OCI-LY1 (cell line): ENCODE measurements at regions not wholly inside any gene's neighbourhood (a gene's known extent, or its start where the extent isn't known, plus 50 kb on each side); places are given as distances from the start of the nearest gene placed in this dataset.

Experiments used
- CTCF ChIP-seq: fragments of 200-600 bp; sonication (generic), shearing (Covaris generic); IDR thresholded peaks from 2 replicates; pipeline ENCODE4 v1.5.1; 2017; ENCODE audit warnings: mild to moderate bottlenecking, antibody characterized with exemption, low read length, moderate library complexity, mixed read lengths
- EZH2 ChIP-seq: fragments of 200-600 bp; sonication (generic), shearing (Covaris generic); IDR thresholded peaks from 2 replicates; pipeline ENCODE4 v1.8.0; 2017; ENCODE audit warnings: borderline replicate concordance, mixed run types, mild to moderate bottlenecking, antibody characterized with exemption, low read length, moderate library complexity, mixed read lengths

- TF ChIP-seq CTCF (no peak), EZH2 (no peak)
Observed at GRCh38 chr14:97206916-97207315, 409.7 kb downstream of the VRK1 start.
